OCI-LY7 (cell line): ENCODE measurements at regions not wholly inside any gene's neighbourhood (a gene's known extent, or its start where the extent isn't known, plus 50 kb on each side); places are given as distances from the start of the nearest gene placed in this dataset.

ENCODE experiments used
- BruUV-seq: library from RNA; stranded (reverse); fragments of 400-500 nt; replicated peaks from 2 replicates; lab custom pipeline; 2021; lab: Mats Ljungman, UMichigan
- CTCF ChIA-PET: fragments of 300-600 bp; sonication (Branson Sonifier 250); formaldehyde crosslinking; loops from one replicate; lab custom pipeline; 2022; ENCODE audit warnings: antibody characterized with exemption; ENCODE audit not compliant: unreplicated experiment; lab: Charles Lee
- POLR2A ChIA-PET: fragments of 300-600 bp; sonication (Branson Sonifier 250); formaldehyde crosslinking; loops from one replicate; lab custom pipeline; 2022; ENCODE audit warnings: antibody characterized with exemption; lab: Charles Lee
- DNase-seq: peaks from one replicate; pipeline ENCODE4 v3.0.0-alpha.2; 2015; ENCODE audit warnings: low spot score
- H2AFZ ChIP-seq: fragments of 200-600 bp; sonication (generic), shearing (Covaris generic); 2 replicates; pipeline ENCODE4 v1.6.1; 2014; ENCODE audit warnings: mild to moderate bottlenecking, antibody characterized with exemption, low read length, moderate library complexity
- H3K27ac ChIP-seq: fragments of 200-600 bp; sonication (generic); 2 replicates; pipeline ENCODE4 v1.5.1; 2014; ENCODE audit warnings: mixed run types, low read depth, mild to moderate bottlenecking, moderate library complexity, low read length, inconsistent platforms; ENCODE audit not compliant: poor library complexity, severe bottlenecking
- H3K36me3 ChIP-seq: fragments of 200-600 bp; sonication (generic); 2 replicates; pipeline ENCODE4 v1.6.1; 2014; ENCODE audit warnings: mild to moderate bottlenecking, antibody characterized with exemption, low read length, moderate library complexity, mixed read lengths; ENCODE audit not compliant: insufficient read depth
- H3K4me1 ChIP-seq: fragments of 200-600 bp; sonication (generic); 2 replicates; pipeline ENCODE4 v1.5.1; 2014; ENCODE audit warnings: mild to moderate bottlenecking, low read length; ENCODE audit not compliant: insufficient read depth, poor library complexity, severe bottlenecking
- H3K4me2 ChIP-seq: fragments of 200-600 bp; sonication (generic); 2 replicates; pipeline ENCODE4 v1.6.1; 2014; ENCODE audit warnings: mild to moderate bottlenecking, low read length
- H3K4me3 ChIP-seq: fragments of 200-600 bp; sonication (generic); 2 replicates; pipeline ENCODE4 v1.5.1; 2014; ENCODE audit warnings: mild to moderate bottlenecking, low read depth, low read length; ENCODE audit not compliant: poor library complexity, severe bottlenecking
- H3K79me2 ChIP-seq: fragments of 200-600 bp; sonication (generic); 2 replicates; pipeline ENCODE4 v1.6.1; 2016; ENCODE audit warnings: low read depth, mild to moderate bottlenecking, low read length, moderate library complexity, mixed read lengths; ENCODE audit not compliant: insufficient read depth
- H3K9me2 ChIP-seq: fragments of 200-600 bp; sonication (generic); 2 replicates; pipeline ENCODE4 v1.6.1; 2016; ENCODE audit warnings: mild to moderate bottlenecking, low read length, mixed read lengths; ENCODE audit not compliant: insufficient read depth
- H3K9me3 ChIP-seq: fragments of 200-600 bp; sonication (generic); 2 replicates; pipeline ENCODE4 v1.6.1; 2014; ENCODE audit warnings: mild to moderate bottlenecking, mixed run types, low read length, mixed read lengths
- H4K20me1 ChIP-seq: fragments of 200-600 bp; sonication (generic); 2 replicates; pipeline ENCODE4 v1.6.1; 2014; ENCODE audit warnings: mild to moderate bottlenecking, antibody characterized with exemption, low read length, moderate library complexity, mixed read lengths; ENCODE audit not compliant: insufficient read depth
- EZH2phosphoT487 ChIP-seq: fragments of 200-600 bp; sonication (generic); IDR thresholded peaks from 2 replicates; pipeline ENCODE4 v1.6.1; 2018; ENCODE audit warnings: low read depth, borderline replicate concordance, mild to moderate bottlenecking, mixed run types, antibody characterized with exemption, low read length, moderate library complexity, mixed read lengths
- intact Hi-C: fragments of 100-400 bp; cut with micrococcal nuclease; formaldehyde crosslinking; loops from one replicate; pipeline ENCODE4 v1.10.0; 2022; ENCODE audit not compliant: unreplicated experiment
- TF ChIP-seq, protein P1 (sequence below): fragments of 200-600 bp; sonication (generic); conservative IDR thresholded peaks from 2 replicates; pipeline ENCODE4 v1.5.1; 2014; ENCODE audit warnings: mild to moderate bottlenecking, antibody characterized with exemption, low read length, moderate library complexity, mixed read lengths

GRCh38 chr4:81756042-81756441, 284.3 kb upstream of the RASGEF1B start:
- CTCF ChIA-PET: no interaction called here
- H3K36me3 ChIP-seq: no peaks in the 10 kb centered on the region
- no peak for DNase-seq
- H2AFZ ChIP-seq: no peak overlapping the region
- no peaks in the 10 kb centered on the region for H4K20me1 ChIP-seq
- H3K9me3 ChIP-seq: no peaks in the 10 kb centered on the region
- no peak for TF ChIP-seq EZH2phosphoT487
- TF ChIP-seq, protein P1, sequence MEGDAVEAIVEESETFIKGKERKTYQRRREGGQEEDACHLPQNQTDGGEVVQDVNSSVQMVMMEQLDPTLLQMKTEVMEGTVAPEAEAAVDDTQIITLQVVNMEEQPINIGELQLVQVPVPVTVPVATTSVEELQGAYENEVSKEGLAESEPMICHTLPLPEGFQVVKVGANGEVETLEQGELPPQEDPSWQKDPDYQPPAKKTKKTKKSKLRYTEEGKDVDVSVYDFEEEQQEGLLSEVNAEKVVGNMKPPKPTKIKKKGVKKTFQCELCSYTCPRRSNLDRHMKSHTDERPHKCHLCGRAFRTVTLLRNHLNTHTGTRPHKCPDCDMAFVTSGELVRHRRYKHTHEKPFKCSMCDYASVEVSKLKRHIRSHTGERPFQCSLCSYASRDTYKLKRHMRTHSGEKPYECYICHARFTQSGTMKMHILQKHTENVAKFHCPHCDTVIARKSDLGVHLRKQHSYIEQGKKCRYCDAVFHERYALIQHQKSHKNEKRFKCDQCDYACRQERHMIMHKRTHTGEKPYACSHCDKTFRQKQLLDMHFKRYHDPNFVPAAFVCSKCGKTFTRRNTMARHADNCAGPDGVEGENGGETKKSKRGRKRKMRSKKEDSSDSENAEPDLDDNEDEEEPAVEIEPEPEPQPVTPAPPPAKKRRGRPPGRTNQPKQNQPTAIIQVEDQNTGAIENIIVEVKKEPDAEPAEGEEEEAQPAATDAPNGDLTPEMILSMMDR: no peak
- no TSS peak for BruUV-seq
- H3K9me2 ChIP-seq: no peaks in the 10 kb centered on the region
- H3K27ac ChIP-seq: no peak overlapping the region
- no peak overlapping the region for H3K4me2 ChIP-seq
- H3K4me3 ChIP-seq: no peak overlapping the region
- intact Hi-C loops: no loop called here
- H3K4me1 ChIP-seq: no peaks in the 10 kb centered on the region
- H3K79me2 ChIP-seq: no peaks in the 10 kb centered on the region
- POLR2A ChIA-PET: interaction anchor here (0.6 to 1.7 kb wide), 2 partner anchors 9 to 10 kb away, joined by 4 to 5 read pairs; no protein-coding TSS in a partner anchor

DNA sequence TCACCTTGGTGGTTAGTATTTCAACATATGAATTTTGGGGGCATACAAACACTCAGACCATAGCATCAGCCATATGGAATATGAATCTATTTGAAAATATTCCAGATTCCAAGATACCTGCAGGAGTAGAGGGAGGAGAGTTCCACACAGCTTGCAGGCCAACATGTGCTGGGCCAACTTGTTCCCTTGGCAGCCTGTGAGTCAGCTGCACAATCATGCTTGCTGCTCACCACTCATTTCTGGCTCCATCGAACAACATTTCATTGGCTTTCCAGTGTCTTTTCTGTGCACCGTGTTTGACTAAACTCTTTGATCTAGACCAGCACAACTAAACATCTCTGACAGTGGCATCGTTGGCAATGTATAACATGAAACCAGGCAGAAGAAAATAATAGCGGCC, 282.5 kb upstream of the RASGEF1B start:
- Histone ChIP-seq H3K9me3 (no peaks in the 10 kb centered on the region), H3K4me3 (no peak overlapping the region), H3K4me2 (no peak overlapping the region), H3K27ac (no peak overlapping the region), H4K20me1 (no peaks in the 10 kb centered on the region), H3K79me2 (no peaks in the 10 kb centered on the region), H3K9me2 (no peaks in the 10 kb centered on the region), H3K4me1 (no peaks in the 10 kb centered on the region), H3K36me3 (no peaks in the 10 kb centered on the region), H2AFZ (no peak overlapping the region)
- ChIA-PET CTCF (no interaction called here), POLR2A (no interaction called here)
- no TSS peak for BruUV-seq
- no peak for DNase-seq
- intact Hi-C loops: no loop called here
- no peak for TF ChIP-seq EZH2phosphoT487
- TF ChIP-seq, protein P1: no peak

DNA sequence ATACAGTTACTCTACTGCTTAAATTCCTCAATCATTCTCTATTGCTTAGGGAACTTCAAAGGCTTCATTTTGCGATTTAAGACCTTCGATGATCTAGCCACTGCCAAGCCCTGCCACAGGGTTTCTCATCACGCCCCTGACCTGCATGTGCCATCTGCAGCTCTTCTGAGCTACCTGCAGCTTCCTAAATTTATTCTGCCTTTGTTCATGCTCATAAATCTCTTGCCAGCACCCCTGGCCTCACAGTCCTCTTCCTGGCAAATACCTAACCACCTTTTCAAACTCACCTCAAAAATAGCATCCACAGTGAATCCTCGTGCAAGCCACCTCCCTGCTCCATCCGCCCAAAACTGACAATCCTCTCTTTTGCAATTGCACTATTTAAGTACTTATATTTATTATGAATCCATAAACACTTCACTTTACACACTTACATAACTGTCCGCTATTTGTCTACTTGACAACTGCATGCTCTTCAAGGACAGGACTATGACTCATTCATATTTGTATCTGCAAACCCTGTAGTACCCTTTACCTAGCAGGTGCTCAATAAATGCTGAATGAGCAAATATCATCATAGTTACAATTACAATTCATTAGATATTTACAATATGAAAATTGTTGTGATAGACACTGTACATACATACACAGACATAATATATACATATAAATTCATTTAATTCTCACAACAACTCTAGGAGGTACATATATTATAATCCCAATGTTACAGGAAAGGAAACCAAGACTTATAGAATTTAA, 280.0 kb upstream of the RASGEF1B start:
- intact Hi-C loops: no loop called here
- BruUV-seq: no TSS peak
- POLR2A ChIA-PET: interaction anchor here (1.0 to 1.2 kb wide), 2 partner anchors 13 to 25 kb away, joined by 3 to 5 read pairs; no protein-coding TSS in a partner anchor
- Histone ChIP-seq H2AFZ (no peak overlapping the region), H3K4me1 (no peaks in the 10 kb centered on the region), H4K20me1 (no peaks in the 10 kb centered on the region), H3K79me2 (no peaks in the 10 kb centered on the region), H3K9me3 (no peaks in the 10 kb centered on the region), H3K27ac (no peak overlapping the region), H3K4me2 (no peak overlapping the region), H3K4me3 (no peak overlapping the region), H3K9me2 (no peaks in the 10 kb centered on the region), H3K36me3 (no peaks in the 10 kb centered on the region)
- CTCF ChIA-PET: no interaction called here
- TF ChIP-seq, protein P1: no peak
- TF ChIP-seq EZH2phosphoT487: no peak
- no peak for DNase-seq
